ENCODE measurements at regions not wholly inside any gene's neighbourhood (a gene's known extent, or its start where the extent isn't known, plus 50 kb on each side); places are given as distances from the start of the nearest gene placed in this dataset.

DNA sequence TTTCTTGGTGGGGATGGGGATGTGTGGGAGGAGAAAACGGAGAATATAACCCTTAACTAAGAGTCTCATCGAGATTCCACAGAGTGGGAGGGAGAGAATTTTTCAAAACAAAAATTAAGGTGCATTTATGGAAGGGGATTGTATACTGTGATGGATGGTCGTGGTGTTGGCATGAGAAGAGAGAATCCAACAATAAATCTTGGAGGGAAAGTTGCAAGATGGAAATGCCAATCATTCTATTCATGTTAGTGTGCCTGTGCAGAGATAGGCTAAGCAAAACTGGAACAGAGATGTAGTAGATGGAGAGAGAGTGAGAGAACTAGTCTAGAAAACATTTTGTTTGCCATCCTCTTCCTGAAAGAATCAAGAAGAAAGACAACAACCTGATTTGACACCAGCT is 613.1 kb downstream of the EBF1 start:
- FAIRE-seq (no peak), DNase-seq (ENCODE audit: insufficient read length) (no peak)
- TF ChIP-seq TAF1 (IDR thresholded peaks at IDR 0.05; ENCODE audit: borderline replicate concordance, low read depth, low read length) = no peak
- no peak for TF ChIP-seq POLR2AphosphoS5 (IDR thresholded peaks at IDR 0.05; ENCODE audit: low read depth, low read length)
- no peak for TF ChIP-seq POLR2A (IDR thresholded peaks at IDR 0.05; ENCODE audit: low read depth, low read length)

DNA sequence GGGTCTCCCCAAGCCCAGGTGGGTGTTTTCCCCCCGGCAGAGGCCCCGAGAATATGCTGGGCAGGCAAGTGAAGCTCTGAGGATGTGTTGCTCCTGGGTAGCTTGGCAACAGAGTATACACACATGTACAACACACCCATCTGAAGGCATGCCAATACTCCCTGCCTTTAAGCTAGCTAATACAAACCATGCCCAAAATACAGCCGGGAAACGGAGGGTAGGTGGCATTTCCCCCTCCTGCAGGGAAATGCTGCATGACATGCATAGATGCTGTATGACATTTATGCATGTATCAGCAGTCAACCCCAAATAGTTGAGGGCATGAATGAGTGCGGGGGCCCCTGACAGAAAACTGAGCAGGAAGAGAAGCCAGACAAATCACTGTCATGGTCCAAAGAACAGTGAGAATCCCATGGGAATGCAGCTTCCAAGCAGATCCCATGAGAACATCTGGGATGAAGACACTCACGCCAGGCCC is 614.1 kb downstream of the EBF1 start:
- TF ChIP-seq POLR2A (IDR thresholded peaks at IDR 0.05; ENCODE audit: low read depth, low read length) (no peak), TAF1 (IDR thresholded peaks at IDR 0.05; ENCODE audit: borderline replicate concordance, low read depth, low read length) (no peak), POLR2AphosphoS5 (IDR thresholded peaks at IDR 0.05; ENCODE audit: low read depth, low read length) (no peak)
- FAIRE-seq (no peak), DNase-seq (ENCODE audit: insufficient read length) (no peak)

DNA sequence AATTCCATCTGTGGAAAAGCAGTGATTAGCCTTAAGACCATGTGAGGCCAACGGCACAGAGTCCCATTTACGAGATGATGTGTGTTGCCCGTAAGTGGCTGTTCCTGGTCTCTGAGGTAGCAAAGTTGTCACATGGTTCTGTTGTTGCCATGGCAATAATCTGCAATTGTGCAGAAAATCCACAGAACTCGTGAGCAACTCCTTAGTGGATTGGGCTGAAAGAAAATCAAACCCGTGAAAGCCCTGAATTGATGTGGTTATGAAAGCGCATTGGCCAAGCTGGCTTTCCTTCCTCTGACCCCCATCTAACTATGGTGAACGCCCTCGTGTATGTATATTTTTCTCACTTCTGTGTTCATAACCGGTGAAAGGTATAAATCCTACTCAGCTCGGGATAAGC is 614.7 kb downstream of the EBF1 start:
- FAIRE-seq (no peak), DNase-seq (ENCODE audit: insufficient read length) (no peak)

DNA sequence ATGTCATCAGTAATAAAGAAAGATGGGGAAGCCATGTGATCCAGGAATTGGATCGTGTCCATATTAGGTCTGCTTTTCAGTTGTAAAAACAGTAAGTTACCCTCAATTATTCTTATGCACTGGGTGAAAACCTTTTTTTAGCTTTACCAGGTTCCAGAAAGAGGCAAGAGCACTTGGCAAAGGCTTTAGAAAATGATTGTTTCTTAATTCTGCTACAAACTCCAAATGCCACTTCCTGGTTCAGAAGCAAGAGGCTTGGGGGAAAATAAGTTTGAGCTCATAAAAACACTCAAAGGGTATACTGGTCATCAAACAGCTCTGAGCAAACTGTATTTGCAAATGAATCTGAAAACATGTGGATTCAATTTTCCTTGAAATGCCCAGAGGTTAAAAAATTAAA is 615.6 kb downstream of the EBF1 start:
- no peak for TF ChIP-seq POLR2AphosphoS5 (IDR thresholded peaks at IDR 0.05; ENCODE audit: low read depth, low read length)
- no peak for TF ChIP-seq TAF1 (IDR thresholded peaks at IDR 0.05; ENCODE audit: borderline replicate concordance, low read depth, low read length)
- no peak for TF ChIP-seq POLR2A (IDR thresholded peaks at IDR 0.05; ENCODE audit: low read depth, low read length)
- DNase-seq (ENCODE audit: insufficient read length) (no peak), FAIRE-seq (no peak)

More for the DNA sequence above, 614.7 kb downstream of the EBF1 start:
- no peak for TF ChIP-seq POLR2AphosphoS5 (IDR thresholded peaks at IDR 0.05; ENCODE audit: low read depth, low read length)
- TF ChIP-seq TAF1 (IDR thresholded peaks at IDR 0.05; ENCODE audit: borderline replicate concordance, low read depth, low read length) = no peak
- no peak for TF ChIP-seq POLR2A (IDR thresholded peaks at IDR 0.05; ENCODE audit: low read depth, low read length)

DNA sequence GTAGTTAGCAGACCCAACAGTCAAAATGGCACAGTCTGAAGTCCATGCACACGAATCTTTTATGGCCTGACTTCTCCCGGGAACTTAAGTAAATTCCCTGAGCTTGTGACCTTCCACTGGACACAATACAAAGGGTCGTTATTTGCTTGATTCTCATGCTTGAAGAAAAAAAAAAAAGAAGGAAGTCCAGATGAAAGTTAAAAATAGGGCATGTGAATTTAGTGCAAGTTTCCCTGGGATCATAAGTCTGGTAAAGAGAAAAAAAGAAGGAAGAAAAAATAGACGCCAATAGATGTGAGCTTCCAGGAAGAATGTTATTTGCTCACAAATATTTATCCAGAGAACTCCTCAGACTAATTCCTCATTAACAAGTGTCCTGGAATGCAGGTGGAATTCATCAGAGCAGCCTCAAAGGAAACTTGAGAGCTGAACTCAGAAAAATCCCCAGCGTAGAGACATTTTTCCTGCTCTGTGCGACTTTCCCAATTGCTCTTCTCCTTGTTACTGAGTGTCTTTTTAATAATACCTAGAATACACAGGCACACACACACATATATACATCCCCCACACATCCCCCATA is 616.3 kb downstream of the EBF1 start:
- DNase-seq (ENCODE audit: insufficient read length) = no peak
- TF ChIP-seq POLR2AphosphoS5 (IDR thresholded peaks at IDR 0.05; ENCODE audit: low read depth, low read length) = no peak
- no peak for TF ChIP-seq POLR2A (IDR thresholded peaks at IDR 0.05; ENCODE audit: low read depth, low read length)
- TF ChIP-seq TAF1 (IDR thresholded peaks at IDR 0.05; ENCODE audit: borderline replicate concordance, low read depth, low read length) = no peak
- no peak for FAIRE-seq

DNA sequence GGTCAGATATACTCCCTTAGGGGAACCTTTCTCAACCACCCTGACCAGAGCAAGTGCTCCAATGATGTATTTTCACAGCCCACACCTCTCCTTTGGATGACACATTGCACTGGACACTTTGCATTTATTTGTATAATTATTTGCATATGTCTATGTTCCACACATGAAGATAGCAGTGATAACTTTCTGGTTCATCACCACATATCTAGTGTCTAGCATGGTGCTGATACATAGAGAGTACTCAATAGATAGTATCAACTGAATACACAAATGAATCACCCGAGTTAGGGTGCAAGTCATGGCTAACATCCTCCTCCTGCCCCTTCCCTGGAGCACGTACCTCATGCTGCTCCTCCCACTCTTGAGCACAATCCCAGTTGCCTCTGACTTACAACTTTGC is 617.6 kb downstream of the EBF1 start:
- FAIRE-seq (no peak), DNase-seq (ENCODE audit: insufficient read length) (no peak)
- TF ChIP-seq TAF1 (IDR thresholded peaks at IDR 0.05; ENCODE audit: borderline replicate concordance, low read depth, low read length) = no peak
- no peak for TF ChIP-seq POLR2AphosphoS5 (IDR thresholded peaks at IDR 0.05; ENCODE audit: low read depth, low read length)
- no peak for TF ChIP-seq POLR2A (IDR thresholded peaks at IDR 0.05; ENCODE audit: low read depth, low read length)

DNA sequence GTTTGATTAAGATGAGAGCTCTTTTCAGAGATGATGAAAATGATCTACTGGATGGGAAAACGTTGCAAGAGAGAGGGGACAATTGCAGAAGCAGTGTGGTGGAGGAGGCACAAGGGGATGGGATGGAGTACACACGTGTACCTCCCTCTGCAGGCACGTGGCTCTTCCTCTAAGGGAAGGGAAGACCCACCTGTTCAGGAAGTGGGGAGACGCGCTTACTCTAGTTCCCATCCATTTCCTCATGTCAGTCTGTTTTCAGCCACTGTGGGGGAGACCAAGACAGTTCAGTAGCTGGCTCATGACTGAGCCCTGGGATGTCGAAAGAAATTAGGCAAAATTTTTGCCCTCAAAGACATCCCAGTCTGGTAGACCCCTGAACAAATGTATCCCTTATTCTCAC is 619.2 kb upstream of the CLINT1 start:
- no peak for FAIRE-seq
- TF ChIP-seq TAF1 (IDR thresholded peaks at IDR 0.05; ENCODE audit: borderline replicate concordance, low read depth, low read length) = no peak
- no peak for TF ChIP-seq POLR2AphosphoS5 (IDR thresholded peaks at IDR 0.05; ENCODE audit: low read depth, low read length)
- no peak for TF ChIP-seq POLR2A (IDR thresholded peaks at IDR 0.05; ENCODE audit: low read depth, low read length)
- no peak for DNase-seq (ENCODE audit: insufficient read length)

DNA sequence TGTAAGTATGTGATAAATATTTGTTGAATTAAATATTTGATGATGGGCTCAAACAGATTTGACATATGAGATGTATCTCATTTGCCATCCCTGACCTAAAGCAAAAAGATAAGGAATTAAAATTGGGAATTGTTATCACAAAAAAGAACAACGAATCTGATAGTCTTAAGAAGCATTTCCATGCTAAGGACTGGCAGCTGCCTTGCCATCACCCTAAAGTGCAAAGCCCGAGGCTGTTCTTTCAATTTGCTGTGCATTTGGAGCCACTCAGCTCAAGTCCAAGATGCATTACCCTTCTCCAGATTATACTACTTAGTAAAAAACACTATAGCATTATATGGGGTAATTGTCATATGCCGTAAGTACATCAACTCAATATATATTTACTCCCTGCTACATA is 618.3 kb upstream of the CLINT1 start:
- TF ChIP-seq POLR2A (IDR thresholded peaks at IDR 0.05; ENCODE audit: low read depth, low read length) = no peak
- TF ChIP-seq TAF1 (IDR thresholded peaks at IDR 0.05; ENCODE audit: borderline replicate concordance, low read depth, low read length) = no peak
- TF ChIP-seq POLR2AphosphoS5 (IDR thresholded peaks at IDR 0.05; ENCODE audit: low read depth, low read length) = no peak
- FAIRE-seq (no peak), DNase-seq (ENCODE audit: insufficient read length) (no peak)

DNA sequence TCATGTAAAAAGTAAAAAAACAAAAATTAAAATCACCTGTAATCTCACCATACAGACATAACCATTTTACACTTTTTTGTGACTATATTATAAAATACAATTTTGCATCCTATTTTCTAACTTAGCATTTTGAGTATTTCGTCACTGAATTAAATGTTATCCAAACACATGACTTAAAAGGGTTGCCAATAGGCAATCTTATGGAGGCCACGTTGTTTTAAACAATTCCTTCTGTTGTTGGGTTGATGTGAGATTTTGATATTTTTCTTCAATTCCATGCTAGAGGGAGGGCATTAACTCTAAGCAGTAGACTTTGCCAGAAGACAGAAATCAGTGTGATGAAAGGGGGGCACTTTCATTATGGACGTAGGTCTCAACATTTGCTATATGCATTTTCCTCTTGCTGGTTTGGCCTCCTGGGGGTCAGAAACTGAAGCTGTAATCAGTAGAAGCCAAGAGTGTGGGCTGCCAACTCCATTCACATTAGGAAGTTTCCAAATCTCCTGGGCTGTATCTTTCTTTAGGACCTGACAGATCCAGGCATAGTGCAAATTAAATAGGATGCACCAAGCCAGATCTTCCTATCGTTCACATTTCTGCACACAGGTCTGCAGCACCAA is 614.2 kb upstream of the CLINT1 start:
- no peak for FAIRE-seq
- no peak for TF ChIP-seq TAF1 (IDR thresholded peaks at IDR 0.05; ENCODE audit: borderline replicate concordance, low read depth, low read length)
- TF ChIP-seq POLR2AphosphoS5 (IDR thresholded peaks at IDR 0.05; ENCODE audit: low read depth, low read length) = no peak
- TF ChIP-seq POLR2A (IDR thresholded peaks at IDR 0.05; ENCODE audit: low read depth, low read length) = no peak
- no peak for DNase-seq (ENCODE audit: insufficient read length)

DNA sequence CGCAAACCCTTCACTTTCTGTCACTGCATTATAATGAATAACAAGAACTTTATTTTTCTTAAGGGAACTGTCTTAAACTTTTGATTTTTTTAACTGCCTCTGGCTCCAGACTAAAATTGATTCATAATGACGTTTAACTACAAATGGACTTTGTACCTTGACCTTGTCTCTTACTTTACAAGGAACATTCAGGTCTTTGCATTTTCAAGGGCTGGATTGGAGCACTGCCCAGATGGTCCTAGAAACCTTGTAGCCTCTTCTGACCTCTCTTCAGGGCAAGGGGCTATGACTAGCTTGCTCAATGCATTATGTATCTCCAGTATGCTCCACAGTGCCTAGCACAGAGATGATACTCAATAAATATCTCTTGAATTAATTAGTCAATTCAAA is 612.6 kb upstream of the CLINT1 start:
- no peak for DNase-seq (ENCODE audit: insufficient read length)
- no peak for FAIRE-seq
- no peak for TF ChIP-seq TAF1 (IDR thresholded peaks at IDR 0.05; ENCODE audit: borderline replicate concordance, low read depth, low read length)
- no peak for TF ChIP-seq POLR2A (IDR thresholded peaks at IDR 0.05; ENCODE audit: low read depth, low read length)
- no peak for TF ChIP-seq POLR2AphosphoS5 (IDR thresholded peaks at IDR 0.05; ENCODE audit: low read depth, low read length)

DNA sequence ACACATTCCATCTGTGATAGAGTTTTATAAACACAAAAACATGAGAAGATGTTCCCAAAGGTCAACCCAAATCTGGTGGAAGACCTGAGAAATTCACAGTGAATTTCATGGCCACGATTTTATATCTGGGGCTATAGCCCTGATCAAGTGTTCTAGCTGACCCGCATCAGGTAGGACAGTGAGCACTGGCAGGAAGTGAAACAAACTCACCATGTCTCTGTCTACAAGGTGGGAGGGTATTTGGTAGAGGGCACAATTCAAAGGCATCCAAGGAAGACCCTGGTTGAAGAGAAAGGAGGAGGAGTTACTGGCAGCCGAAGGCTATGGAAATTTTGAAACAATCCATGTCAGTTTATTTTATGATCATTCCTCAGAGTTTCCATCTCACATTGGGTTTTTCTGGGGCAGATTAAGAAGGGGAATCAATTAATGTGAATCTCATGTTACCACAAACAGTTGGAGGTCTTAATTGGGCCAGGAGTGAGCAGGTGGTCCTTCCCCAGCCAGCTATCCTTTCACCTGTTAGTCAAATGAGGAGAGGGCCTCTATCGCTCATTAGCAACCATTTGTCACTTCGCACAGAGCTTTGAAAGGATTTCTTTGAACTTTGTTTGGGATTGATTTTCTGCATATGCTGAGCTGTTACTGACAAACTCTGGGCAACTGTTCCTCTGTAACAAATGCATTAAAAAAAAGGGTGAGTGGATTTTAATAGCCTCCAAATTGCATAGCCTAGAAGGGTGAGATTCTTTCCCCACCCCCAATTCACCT is 612.0 kb upstream of the CLINT1 start:
- TF ChIP-seq POLR2AphosphoS5 (IDR thresholded peaks at IDR 0.05; ENCODE audit: low read depth, low read length) (no peak), TAF1 (IDR thresholded peaks at IDR 0.05; ENCODE audit: borderline replicate concordance, low read depth, low read length) (no peak), POLR2A (IDR thresholded peaks at IDR 0.05; ENCODE audit: low read depth, low read length) (no peak)
- DNase-seq (ENCODE audit: insufficient read length) (no peak), FAIRE-seq (no peak)

DNA sequence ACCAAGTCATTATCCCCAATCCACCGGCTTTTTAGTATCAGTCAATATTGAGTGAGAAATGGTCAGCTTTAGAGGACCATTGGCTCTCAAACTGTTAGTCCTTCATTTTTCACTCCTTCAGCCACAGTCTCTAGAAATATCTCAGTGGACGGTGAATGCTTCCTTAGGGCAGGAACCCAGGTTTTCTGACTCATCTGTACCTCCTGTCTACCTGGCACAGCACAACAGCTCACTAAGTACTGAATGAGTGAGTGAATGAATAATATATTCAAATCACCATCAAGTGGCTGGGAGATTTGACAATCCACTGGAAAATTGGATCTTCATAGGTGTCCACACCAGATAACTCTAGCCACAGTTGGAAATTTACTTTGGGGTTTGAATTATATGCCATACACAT is 609.5 kb upstream of the CLINT1 start:
- TF ChIP-seq POLR2AphosphoS5 (IDR thresholded peaks at IDR 0.05; ENCODE audit: low read depth, low read length) = no peak
- no peak for TF ChIP-seq POLR2A (IDR thresholded peaks at IDR 0.05; ENCODE audit: low read depth, low read length)
- no peak for TF ChIP-seq TAF1 (IDR thresholded peaks at IDR 0.05; ENCODE audit: borderline replicate concordance, low read depth, low read length)
- FAIRE-seq (no peak), DNase-seq (ENCODE audit: insufficient read length) (no peak)

Data from GM12892 (cell line).